GM23248 (cell line): ENCODE measurements at regions not wholly inside any gene's neighbourhood (a gene's known extent, or its start where the extent isn't known, plus 50 kb on each side); places are given as distances from the start of the nearest gene placed in this dataset.

ENCODE experiments used
- DNase-seq: peaks from one replicate; pipeline ENCODE4 v3.0.0-alpha.2; 2015
- H2AFZ ChIP-seq: fragments of 200-600 bp; sonication (generic); 2 replicates; pipeline ENCODE4 v1.6.1; 2016; ENCODE audit warnings: antibody characterized with exemption
- H3F3A ChIP-seq: fragments of 200-600 bp; sonication (generic); 2 replicates; pipeline ENCODE4 v1.6.1; 2016; ENCODE audit warnings: mild to moderate bottlenecking, antibody characterized with exemption, mixed run types; ENCODE audit not compliant: insufficient read depth
- H3K27ac ChIP-seq: fragments of 200-600 bp; sonication (generic); 2 replicates; pipeline ENCODE4 v1.5.1; 2016; ENCODE audit warnings: mild to moderate bottlenecking
- H3K27me3 ChIP-seq: fragments of 200-600 bp; sonication (generic); replicated peaks from 2 replicates; pipeline ENCODE4 v1.6.1; 2016; ENCODE audit warnings: mild to moderate bottlenecking; ENCODE audit not compliant: insufficient read depth
- H3K36me3 ChIP-seq: fragments of 200-600 bp; sonication (generic); 2 replicates; pipeline ENCODE4 v1.6.1; 2016; ENCODE audit warnings: low read depth, mild to moderate bottlenecking
- H3K4me1 ChIP-seq: fragments of 200-600 bp; sonication (generic); 2 replicates; pipeline ENCODE4 v1.6.1; 2016; ENCODE audit warnings: mild to moderate bottlenecking; ENCODE audit not compliant: insufficient read depth
- H3K4me2 ChIP-seq: fragments of 200-600 bp; sonication (generic); one replicate; pipeline ENCODE4 v1.6.1; 2016; ENCODE audit warnings: mild to moderate bottlenecking; ENCODE audit not compliant: unreplicated experiment
- H3K4me3 ChIP-seq: fragments of 200-600 bp; sonication (generic); 2 replicates; pipeline ENCODE4 v1.5.1; 2016; ENCODE audit warnings: mild to moderate bottlenecking
- H3K79me2 ChIP-seq: fragments of 200-600 bp; sonication (generic); 2 replicates; pipeline ENCODE4 v1.6.1; 2016; ENCODE audit warnings: mild to moderate bottlenecking; ENCODE audit not compliant: insufficient read depth
- H3K9ac ChIP-seq: fragments of 200-600 bp; sonication (generic); 2 replicates; pipeline ENCODE4 v1.6.1; 2016; ENCODE audit warnings: mild to moderate bottlenecking
- H3K9me2 ChIP-seq: fragments of 200-600 bp; sonication (generic); 2 replicates; pipeline ENCODE4 v1.6.1; 2016; ENCODE audit warnings: mixed run types, mild to moderate bottlenecking, moderate library complexity; ENCODE audit not compliant: insufficient read depth
- H3K9me3 ChIP-seq: fragments of 200-600 bp; sonication (generic); one replicate; pipeline ENCODE4 v1.6.1; 2017; ENCODE audit warnings: low read depth
- H4K20me1 ChIP-seq: fragments of 200-600 bp; sonication (generic); 2 replicates; pipeline ENCODE4 v1.6.0; 2016; ENCODE audit not compliant: insufficient read depth
- EZH2 ChIP-seq: fragments of 200-600 bp; sonication (generic); IDR thresholded peaks from 2 replicates; pipeline ENCODE4 v1.6.1; 2018; ENCODE audit warnings: antibody characterized with exemption, mild to moderate bottlenecking; ENCODE audit not compliant: insufficient read depth, poor library complexity, severe bottlenecking
- EZH2phosphoT487 ChIP-seq: fragments of 200-600 bp; sonication (generic); IDR thresholded peaks from 2 replicates; pipeline ENCODE4 v1.6.1; 2018; ENCODE audit warnings: antibody characterized with exemption, moderate library complexity, mild to moderate bottlenecking, low read depth; ENCODE audit not compliant: insufficient read depth
- WGBS, 2 experiments: methylation state at CpG; one replicate each; pipeline ENCODE4 v1.1.6; 2015 to 2017; ENCODE audit warnings: low lambda C conversion rate in 2 of 2, low coverage in 1 of 2; ENCODE audit errors: missing lambda C conversion rate in 2 of 2; 5-methylcytosine and 5-hydroxymethylcytosine counted together
- in situ Hi-C: fragments of 300-500 bp; cut with MboI; formaldehyde crosslinking; loops from 2 replicates; pipeline ENCODE4 v1.15.0; 2020

DNA sequence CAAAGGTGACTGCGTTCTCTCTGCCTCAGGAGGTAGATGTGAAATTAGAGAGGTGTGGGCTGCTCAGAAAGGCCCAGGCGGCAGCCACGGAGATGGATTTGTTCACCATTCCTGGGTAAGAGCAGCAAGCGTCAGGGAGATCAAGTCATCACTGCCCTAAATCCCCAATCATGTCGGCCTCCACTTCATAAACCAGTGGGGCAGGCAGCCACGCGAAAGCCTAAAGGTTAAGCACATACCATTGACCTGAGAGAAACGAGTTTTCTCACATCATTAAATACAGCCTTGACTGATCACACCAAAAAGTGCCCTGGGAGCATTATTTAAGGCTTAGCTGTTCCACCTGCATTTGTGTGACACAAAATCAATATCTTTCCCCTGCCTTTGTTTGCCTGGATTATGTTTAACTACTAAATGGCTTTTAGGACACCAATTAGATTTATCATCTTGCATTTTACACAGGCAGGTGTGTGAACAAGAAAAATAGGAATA, 50.7 kb upstream of the FOXB1 start:
- no peaks in the 10 kb centered on the region for H4K20me1 ChIP-seq
- H3K36me3 ChIP-seq = no peaks in the 10 kb centered on the region
- no peak overlapping the region for H3K27ac ChIP-seq
- H3K9me2 ChIP-seq = no peaks in the 10 kb centered on the region
- no peak overlapping the region for H3K4me3 ChIP-seq
- H3K4me2 ChIP-seq = no peak overlapping the region
- DNase-seq = no peak
- no peaks in the 10 kb centered on the region for H3K9me3 ChIP-seq
- WGBS, 2 experiments = 13 to 21% methylated on average over 8 of the region's 8 CpGs
- no peak for TF ChIP-seq EZH2
- TF ChIP-seq EZH2phosphoT487 = no peak
- H3K4me1 ChIP-seq = no peaks in the 10 kb centered on the region
- in situ Hi-C loops = no loop called here
- no peaks in the 10 kb centered on the region for H3F3A ChIP-seq
- no peaks in the 10 kb centered on the region for H3K79me2 ChIP-seq
- no peak overlapping the region for H3K9ac ChIP-seq
- no peaks in the 10 kb centered on the region for H3K27me3 ChIP-seq
- no peak overlapping the region for H2AFZ ChIP-seq

DNA sequence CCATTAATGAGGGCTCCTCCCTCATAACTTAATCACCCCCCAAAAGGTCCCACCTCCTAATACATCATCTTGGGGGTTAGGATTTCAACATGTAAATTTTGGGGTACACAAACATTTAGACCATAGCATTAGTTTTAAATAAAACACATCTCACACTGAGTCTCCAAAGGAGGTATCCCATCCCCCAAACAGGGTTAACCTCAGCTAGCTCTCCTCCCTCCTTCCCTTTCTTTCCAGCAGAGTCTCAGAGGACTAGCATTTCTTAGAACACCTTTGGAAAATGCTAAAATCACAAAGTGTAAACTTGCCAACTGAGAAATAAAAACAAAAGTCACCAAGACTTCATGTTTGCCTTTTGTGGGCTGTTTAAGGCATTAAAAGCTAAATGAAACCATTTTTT, 51.2 kb upstream of the FOXB1 start:
- no peaks in the 10 kb centered on the region for H3K79me2 ChIP-seq
- no peaks in the 10 kb centered on the region for H4K20me1 ChIP-seq
- H2AFZ ChIP-seq = no peak overlapping the region
- no peaks in the 10 kb centered on the region for H3K4me1 ChIP-seq
- H3K9ac ChIP-seq = no peak overlapping the region
- H3K4me2 ChIP-seq = no peak overlapping the region
- no peaks in the 10 kb centered on the region for H3K9me3 ChIP-seq
- H3K4me3 ChIP-seq = no peak overlapping the region
- no peaks in the 10 kb centered on the region for H3F3A ChIP-seq
- no peak overlapping the region for H3K27ac ChIP-seq
- H3K27me3 ChIP-seq = no peaks in the 10 kb centered on the region
- H3K9me2 ChIP-seq = no peaks in the 10 kb centered on the region
- in situ Hi-C loops = no loop called here
- H3K36me3 ChIP-seq = no peaks in the 10 kb centered on the region
- TF ChIP-seq EZH2phosphoT487 (no peak), EZH2 (no peak)
- DNase-seq = no peak

DNA sequence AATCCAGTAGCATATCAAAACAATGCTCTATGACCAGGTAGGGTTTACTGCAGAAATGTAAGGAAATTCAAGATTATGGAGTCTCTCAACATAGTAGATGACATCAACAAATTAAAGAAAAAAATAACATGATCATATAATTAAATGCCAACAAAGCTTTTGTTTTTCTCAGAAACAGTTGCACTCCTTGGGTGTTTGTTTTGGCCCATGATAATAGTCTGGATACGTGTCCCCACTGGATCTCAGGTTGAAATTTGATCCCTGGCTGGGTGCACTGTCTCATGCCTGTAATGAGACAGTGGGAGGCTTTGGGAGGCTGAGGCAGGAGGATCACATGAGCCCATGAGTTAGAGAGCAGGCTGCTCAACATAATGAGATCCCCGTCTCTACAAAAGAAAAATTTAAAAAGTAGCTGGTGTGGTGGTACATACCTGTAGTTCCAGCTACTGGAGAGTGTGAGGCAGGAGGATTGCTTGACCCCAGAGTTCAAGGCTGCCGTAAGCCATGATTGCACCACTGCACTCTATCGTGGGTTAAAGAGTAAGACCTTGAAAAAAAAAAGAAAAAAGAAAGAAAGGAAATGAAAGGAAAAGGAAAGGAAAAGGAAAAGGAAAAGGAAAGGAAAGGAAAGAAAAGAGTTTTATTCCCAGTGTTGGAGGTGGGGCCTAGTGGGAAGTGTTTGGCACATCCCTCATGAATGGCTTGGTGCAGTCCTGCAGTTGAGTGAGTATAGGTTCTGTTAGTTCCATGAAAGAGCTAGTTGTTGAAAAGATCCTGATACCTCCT, 53.3 kb upstream of the FOXB1 start:
- Histone ChIP-seq H3K4me1 (no peaks in the 10 kb centered on the region), H3K79me2 (no peaks in the 10 kb centered on the region), H3K4me2 (no peak overlapping the region), H3K9ac (no peak overlapping the region), H3K9me2 (no peaks in the 10 kb centered on the region), H3K27ac (no peak overlapping the region), H4K20me1 (no peaks in the 10 kb centered on the region), H3K9me3 (no peaks in the 10 kb centered on the region), H3F3A (no peaks in the 10 kb centered on the region), H3K36me3 (no peaks in the 10 kb centered on the region), H3K27me3 (peaks cover 4% of the 10 kb centered on the region; the same call in 1 of the 2 replicates), H2AFZ (no peak overlapping the region), H3K4me3 (no peak overlapping the region)
- in situ Hi-C loops = no loop called here
- WGBS, 2 experiments = 24 to 26% methylated on average over 4 of the region's 4 CpGs
- no peak for DNase-seq
- TF ChIP-seq EZH2 (no peak), EZH2phosphoT487 (no peak)

DNA sequence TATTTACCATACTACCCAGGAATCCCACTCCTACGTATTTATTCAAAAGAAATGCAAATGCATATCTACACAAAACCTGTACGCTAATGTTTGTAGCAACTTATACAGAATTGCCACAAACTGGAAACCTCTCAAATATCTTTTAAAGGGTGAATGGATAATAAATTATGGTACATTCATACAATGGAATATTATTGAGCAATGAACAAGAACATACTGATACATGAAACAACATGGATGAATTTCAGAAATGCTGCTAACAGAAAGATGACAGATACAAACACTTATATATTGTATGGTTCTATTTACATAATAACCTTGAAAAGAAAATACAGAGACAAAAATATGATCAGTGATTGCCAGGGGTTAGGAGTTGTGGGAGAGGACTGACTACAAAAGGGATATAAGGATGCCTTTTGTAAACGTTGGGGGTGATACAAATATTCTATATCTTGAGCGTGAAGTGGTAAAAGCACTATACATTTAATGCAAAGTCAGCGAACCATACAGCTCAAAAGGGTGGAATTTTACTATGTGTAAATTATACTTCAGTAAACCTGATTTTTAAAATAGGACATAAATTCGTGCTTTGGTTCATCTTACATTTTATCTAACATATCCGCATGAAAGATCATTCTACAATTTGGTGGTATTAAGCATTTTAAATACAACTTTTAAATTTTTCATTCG, 55.0 kb upstream of the FOXB1 start:
- H3F3A ChIP-seq = no peaks in the 10 kb centered on the region
- TF ChIP-seq EZH2 (no peak), EZH2phosphoT487 (no peak)
- H3K4me3 ChIP-seq = no peak overlapping the region
- no peak for DNase-seq
- H3K79me2 ChIP-seq = no peaks in the 10 kb centered on the region
- H3K4me2 ChIP-seq = no peak overlapping the region
- no peak overlapping the region for H3K9ac ChIP-seq
- H2AFZ ChIP-seq = no peak overlapping the region
- no peaks in the 10 kb centered on the region for H3K36me3 ChIP-seq
- H3K27ac ChIP-seq = no peak overlapping the region
- H3K4me1 ChIP-seq = no peaks in the 10 kb centered on the region
- no peaks in the 10 kb centered on the region for H3K9me2 ChIP-seq
- peaks cover 4% of the 10 kb centered on the region for H3K27me3 ChIP-seq
- no peaks in the 10 kb centered on the region for H3K9me3 ChIP-seq
- no peaks in the 10 kb centered on the region for H4K20me1 ChIP-seq
- in situ Hi-C loops = no loop called here
- 44 to 51% methylated on average over 8 of the region's 8 CpGs for WGBS, 2 experiments
